GM20000 (cell line): ENCODE measurements at regions not wholly inside any gene's neighbourhood (a gene's known extent, or its start where the extent isn't known, plus 50 kb on each side); places are given as distances from the start of the nearest gene placed in this dataset.
"Not testable (repeated sequence)": the region's sequence is repeated elsewhere in the genome, so short reads cannot be mapped to it uniquely, and the experiment has no call there.

ENCODE experiments used
- DNase-seq: peaks from one replicate; pipeline ENCODE4 v3.0.0; 2012; ENCODE audit warnings: low spot score
- TF ChIP-seq, protein P1 (sequence below): IDR thresholded peaks from 2 replicates; pipeline ENCODE4 v1.5.1; 2012; ENCODE audit warnings: mild to moderate bottlenecking, control low read depth; ENCODE audit errors: extremely low read depth, missing control alignments

- no peak for DNase-seq
- TF ChIP-seq, protein P1, sequence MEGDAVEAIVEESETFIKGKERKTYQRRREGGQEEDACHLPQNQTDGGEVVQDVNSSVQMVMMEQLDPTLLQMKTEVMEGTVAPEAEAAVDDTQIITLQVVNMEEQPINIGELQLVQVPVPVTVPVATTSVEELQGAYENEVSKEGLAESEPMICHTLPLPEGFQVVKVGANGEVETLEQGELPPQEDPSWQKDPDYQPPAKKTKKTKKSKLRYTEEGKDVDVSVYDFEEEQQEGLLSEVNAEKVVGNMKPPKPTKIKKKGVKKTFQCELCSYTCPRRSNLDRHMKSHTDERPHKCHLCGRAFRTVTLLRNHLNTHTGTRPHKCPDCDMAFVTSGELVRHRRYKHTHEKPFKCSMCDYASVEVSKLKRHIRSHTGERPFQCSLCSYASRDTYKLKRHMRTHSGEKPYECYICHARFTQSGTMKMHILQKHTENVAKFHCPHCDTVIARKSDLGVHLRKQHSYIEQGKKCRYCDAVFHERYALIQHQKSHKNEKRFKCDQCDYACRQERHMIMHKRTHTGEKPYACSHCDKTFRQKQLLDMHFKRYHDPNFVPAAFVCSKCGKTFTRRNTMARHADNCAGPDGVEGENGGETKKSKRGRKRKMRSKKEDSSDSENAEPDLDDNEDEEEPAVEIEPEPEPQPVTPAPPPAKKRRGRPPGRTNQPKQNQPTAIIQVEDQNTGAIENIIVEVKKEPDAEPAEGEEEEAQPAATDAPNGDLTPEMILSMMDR, result no peak
These were observed 563.9 kb downstream of the HTR1A start for GRCh38 chr5:63398346-63398745.

DNA sequence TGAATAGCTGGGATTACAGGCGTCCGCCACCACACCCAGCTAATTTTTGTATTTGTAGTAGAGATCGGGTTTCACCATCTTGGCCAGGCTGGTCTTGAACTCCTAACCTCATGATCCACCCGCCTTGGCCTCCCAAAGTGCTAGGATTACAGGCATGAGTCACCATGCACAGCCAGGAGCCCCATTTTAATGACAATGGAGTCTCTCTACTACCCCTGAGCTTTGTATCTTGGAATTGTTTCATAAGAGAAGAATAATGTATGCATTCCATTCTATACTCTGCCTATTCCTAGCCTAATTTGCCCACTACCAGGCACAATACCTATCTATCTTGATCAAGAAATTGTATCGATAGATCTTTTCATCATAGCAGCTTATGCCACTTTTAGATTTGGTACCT, 574.1 kb downstream of the HTR1A start:
- DNase-seq, result not testable (repeated sequence)

DNA sequence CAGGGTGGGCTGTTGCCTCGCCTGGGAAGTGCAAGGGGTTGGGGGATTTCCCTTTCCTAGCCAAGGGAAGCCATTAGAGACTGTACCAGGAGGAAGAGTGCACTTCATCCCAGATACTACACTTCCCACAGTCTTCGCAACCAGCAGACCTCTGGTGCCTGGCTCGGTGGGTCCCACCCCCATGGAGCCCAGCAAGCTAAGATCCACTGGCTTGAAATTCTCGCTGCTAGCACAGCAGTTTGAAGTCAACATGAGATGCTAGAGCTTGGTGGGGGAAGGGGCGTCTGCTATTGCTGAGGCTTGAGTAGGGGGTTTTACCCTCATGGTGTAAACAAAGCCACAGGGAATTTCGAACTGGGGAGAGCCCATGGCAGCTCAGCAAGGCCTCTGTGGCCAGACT, 586.4 kb downstream of the HTR1A start:
- no peak for DNase-seq
- TF ChIP-seq, protein P1, result no peak

DNA sequence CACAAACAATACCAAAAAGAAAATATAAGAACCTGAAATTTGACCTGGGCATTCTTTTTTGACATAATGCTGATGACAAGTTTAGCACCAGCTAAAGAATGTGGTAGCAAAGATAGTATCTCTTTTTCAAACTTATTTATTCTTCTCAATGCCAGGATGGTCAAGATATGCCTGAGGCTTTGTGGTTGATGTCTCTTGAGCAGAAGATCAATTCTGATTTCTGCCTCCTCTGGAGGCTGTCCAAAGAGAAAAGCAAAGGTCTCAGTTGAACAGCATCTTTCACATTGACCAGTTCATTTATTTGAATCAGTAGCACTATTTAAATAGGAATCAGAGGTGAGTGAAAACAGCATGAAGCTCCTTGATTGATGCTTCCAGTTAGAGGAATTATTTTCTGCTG, 588.2 kb downstream of the HTR1A start:
- no peak for DNase-seq
- TF ChIP-seq, protein P1, result no peak

- DNase-seq, result no peak
- TF ChIP-seq, protein P1, result no peak
These were observed 611.1 kb downstream of the HTR1A start for GRCh38 chr5:63351164-63351563.

- no peak for DNase-seq
- TF ChIP-seq, protein P1, result no peak
These were observed 615.8 kb downstream of the HTR1A start for GRCh38 chr5:63346451-63346850.

DNA sequence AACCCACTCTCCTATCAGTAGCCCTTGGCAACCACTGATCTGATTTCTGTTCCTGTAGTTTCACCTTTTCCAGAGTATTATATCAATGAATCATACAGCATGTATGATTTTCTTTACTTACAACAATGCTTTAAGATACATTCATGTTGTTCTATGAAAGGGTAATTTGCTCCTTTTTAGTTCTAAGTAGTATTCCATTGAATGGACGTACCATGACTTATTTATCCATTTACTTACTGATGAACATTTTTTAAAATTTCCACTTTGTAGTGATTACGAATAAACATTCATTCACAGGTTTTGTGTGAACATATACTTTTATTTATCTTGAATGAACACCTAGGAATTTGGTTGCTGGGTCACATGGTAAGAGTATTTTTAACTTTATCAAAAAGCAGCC, 620.8 kb downstream of the HTR1A start:
- no peak for DNase-seq
- TF ChIP-seq, protein P1, result no peak

GRCh38 chr5:63323926-63324325, 638.3 kb downstream of the HTR1A start:
- TF ChIP-seq, protein P1, result no peak
- no peak for DNase-seq
